Panc1 (cell line): ENCODE measurements at regions not wholly inside any gene's neighbourhood (a gene's known extent, or its start where the extent isn't known, plus 50 kb on each side); places are given as distances from the start of the nearest gene placed in this dataset.

ENCODE experiments used
- ATAC-seq: fragments of 200-7000 bp; cut with Tn5 transposase; 2 replicates; pipeline ENCODE4 v1.9.1; 2020; ENCODE audit warnings: mild to moderate bottlenecking, moderate library complexity
- BruUV-seq: library from RNA; stranded (reverse); fragments of 400-500 nt; replicated peaks from 2 replicates; lab custom pipeline; 2021; lab: Mats Ljungman, UMichigan
- CTCF ChIA-PET: fragments of 300-600 bp; sonication (Branson Sonifier 250); formaldehyde crosslinking; loops from one replicate; lab custom pipeline; 2022; ENCODE audit warnings: antibody characterized with exemption; lab: Charles Lee
- POLR2A ChIA-PET: fragments of 300-600 bp; sonication (Branson Sonifier 250); formaldehyde crosslinking; loops from one replicate; lab custom pipeline; 2022; ENCODE audit warnings: antibody characterized with exemption; lab: Charles Lee
- DNase-seq: peaks from one replicate; pipeline ENCODE4 v3.0.0-alpha.2; 2010; ENCODE audit warnings: low read depth, low spot score
- H3K27ac ChIP-seq: 2 replicates; pipeline ENCODE4 v1.5.1; 2011; ENCODE audit warnings: mild to moderate bottlenecking, low read length, inconsistent platforms
- H3K27me3 ChIP-seq: fragments of 200-500 bp; sonication (Bioruptor generic); 2 replicates; pipeline ENCODE4 v1.6.0; 2014; ENCODE audit warnings: low read length, inconsistent platforms; ENCODE audit not compliant: control insufficient read depth, insufficient read depth
- H3K36me3 ChIP-seq: fragments of 200-500 bp; sonication (Bioruptor generic); 2 replicates; pipeline ENCODE4 v1.5.1; 2014; ENCODE audit warnings: inconsistent platforms, mild to moderate bottlenecking, low read length, moderate library complexity; ENCODE audit not compliant: control insufficient read depth, insufficient read depth
- H3K4me1 ChIP-seq: 2 replicates; pipeline ENCODE4 v1.5.1; 2011; ENCODE audit warnings: inconsistent platforms, mild to moderate bottlenecking, low read length, moderate library complexity; ENCODE audit not compliant: control insufficient read depth, insufficient read depth
- H3K4me3 ChIP-seq, 2 experiments: 2 replicates each; pipeline ENCODE4 v1.5.1; 2011 to 2012; ENCODE audit warnings: low read depth in 2 of 2, low read length in 2 of 2, mild to moderate bottlenecking in 2 of 2, inconsistent platforms in 1 of 2, moderate library complexity in 1 of 2
- H3K9me3 ChIP-seq: fragments of 200-500 bp; sonication (Bioruptor generic); 2 replicates; pipeline ENCODE4 v1.5.1; 2014; ENCODE audit warnings: low read depth, mild to moderate bottlenecking, inconsistent platforms, low read length, moderate library complexity; ENCODE audit not compliant: control insufficient read depth, insufficient read depth
- POLR2AphosphoS5 ChIP-seq: IDR thresholded peaks from 2 replicates; pipeline ENCODE4 v1.6.1; 2012; ENCODE audit warnings: mild to moderate bottlenecking, low read depth, low read length, moderate library complexity
- SIN3A ChIP-seq: IDR thresholded peaks from 2 replicates; pipeline ENCODE4 v1.6.1; 2012; ENCODE audit warnings: low read depth, mild to moderate bottlenecking, low read length, moderate library complexity, borderline replicate concordance; ENCODE audit not compliant: insufficient read depth
- TCF7L2 ChIP-seq: IDR thresholded peaks from 2 replicates; pipeline ENCODE4 v1.6.1; 2011; ENCODE audit warnings: mild to moderate bottlenecking, low read depth, low read length, inconsistent platforms
- in situ Hi-C: cut with HindIII; loops from 2 replicates; pipeline ENCODE4 v1.10.0; 2016; ENCODE audit warnings: low sequenced_read_pairs, low pct_unique_long_range_greater_than_20kb
- intact Hi-C: fragments of 100-400 bp; cut with micrococcal nuclease; formaldehyde crosslinking; loops from one replicate; pipeline ENCODE4 v1.10.0; 2022; ENCODE audit not compliant: unreplicated experiment
- TF ChIP-seq, protein P1 (sequence below), 2 experiments: IDR thresholded peaks; 2 replicates each; pipeline ENCODE4 v1.6.1; 2011 to 2012; ENCODE audit warnings: low read depth in 2 of 2, control low read depth in 1 of 2, low read length in 1 of 2, mild to moderate bottlenecking in 1 of 2, moderate library complexity in 1 of 2; ENCODE audit not compliant: insufficient read depth in 1 of 2
- TF ChIP-seq, protein P2 (sequence below): fragments of 450-650 bp; IDR thresholded peaks from 2 replicates; pipeline ENCODE4 v1.5.1; 2017; ENCODE audit warnings: mild to moderate bottlenecking

DNA sequence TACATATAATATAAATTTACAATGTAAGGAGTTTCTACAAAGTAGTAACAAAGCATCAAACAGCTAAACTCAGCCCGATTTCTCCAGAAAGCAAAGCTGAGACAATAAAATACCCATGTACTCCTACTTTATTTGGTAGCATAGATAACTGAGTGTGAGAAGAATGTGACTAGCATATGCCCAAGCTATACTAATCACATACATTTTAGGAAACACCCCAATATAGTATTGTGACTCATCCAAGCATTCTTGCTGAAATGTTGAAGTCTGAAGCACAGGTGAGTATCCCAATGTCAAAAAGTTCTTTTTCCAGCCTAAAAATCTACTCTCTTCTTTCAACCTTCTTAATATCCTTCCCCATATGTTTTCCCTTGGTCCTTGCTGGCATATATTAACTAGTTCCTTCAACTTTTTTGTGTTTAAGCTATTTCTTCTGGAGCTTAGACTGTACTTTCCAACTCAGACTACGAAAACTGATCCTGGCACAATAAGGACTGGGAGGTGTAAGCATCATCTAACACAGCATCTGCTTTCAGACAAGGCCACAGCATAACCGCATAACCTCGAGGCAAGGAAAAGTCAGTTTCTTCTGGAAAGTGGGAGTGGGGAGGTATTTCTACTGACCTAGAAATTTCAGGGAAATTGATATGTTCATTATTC lies 163.0 kb upstream of the RNPC3 start:
- Histone ChIP-seq H3K27me3 (no peaks in the 10 kb centered on the region), H3K36me3 (no peaks in the 10 kb centered on the region), H3K4me1 (no peaks in the 10 kb centered on the region), H3K27ac (no peak overlapping the region), H3K9me3 (no peaks in the 10 kb centered on the region), H3K4me3 (no peak overlapping the region)
- in situ Hi-C loops (no loop called here), intact Hi-C loops (no loop called here)
- TF ChIP-seq, protein P1, sequence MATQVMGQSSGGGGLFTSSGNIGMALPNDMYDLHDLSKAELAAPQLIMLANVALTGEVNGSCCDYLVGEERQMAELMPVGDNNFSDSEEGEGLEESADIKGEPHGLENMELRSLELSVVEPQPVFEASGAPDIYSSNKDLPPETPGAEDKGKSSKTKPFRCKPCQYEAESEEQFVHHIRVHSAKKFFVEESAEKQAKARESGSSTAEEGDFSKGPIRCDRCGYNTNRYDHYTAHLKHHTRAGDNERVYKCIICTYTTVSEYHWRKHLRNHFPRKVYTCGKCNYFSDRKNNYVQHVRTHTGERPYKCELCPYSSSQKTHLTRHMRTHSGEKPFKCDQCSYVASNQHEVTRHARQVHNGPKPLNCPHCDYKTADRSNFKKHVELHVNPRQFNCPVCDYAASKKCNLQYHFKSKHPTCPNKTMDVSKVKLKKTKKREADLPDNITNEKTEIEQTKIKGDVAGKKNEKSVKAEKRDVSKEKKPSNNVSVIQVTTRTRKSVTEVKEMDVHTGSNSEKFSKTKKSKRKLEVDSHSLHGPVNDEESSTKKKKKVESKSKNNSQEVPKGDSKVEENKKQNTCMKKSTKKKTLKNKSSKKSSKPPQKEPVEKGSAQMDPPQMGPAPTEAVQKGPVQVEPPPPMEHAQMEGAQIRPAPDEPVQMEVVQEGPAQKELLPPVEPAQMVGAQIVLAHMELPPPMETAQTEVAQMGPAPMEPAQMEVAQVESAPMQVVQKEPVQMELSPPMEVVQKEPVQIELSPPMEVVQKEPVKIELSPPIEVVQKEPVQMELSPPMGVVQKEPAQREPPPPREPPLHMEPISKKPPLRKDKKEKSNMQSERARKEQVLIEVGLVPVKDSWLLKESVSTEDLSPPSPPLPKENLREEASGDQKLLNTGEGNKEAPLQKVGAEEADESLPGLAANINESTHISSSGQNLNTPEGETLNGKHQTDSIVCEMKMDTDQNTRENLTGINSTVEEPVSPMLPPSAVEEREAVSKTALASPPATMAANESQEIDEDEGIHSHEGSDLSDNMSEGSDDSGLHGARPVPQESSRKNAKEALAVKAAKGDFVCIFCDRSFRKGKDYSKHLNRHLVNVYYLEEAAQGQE (IDR thresholded peaks at IDR 0.05; ENCODE audit: insufficient read depth in 1 of 2, low read depth in 2 of 2, low read length in 1 of 2): no peak
- no peak for TF ChIP-seq POLR2AphosphoS5
- TF ChIP-seq, protein P2, sequence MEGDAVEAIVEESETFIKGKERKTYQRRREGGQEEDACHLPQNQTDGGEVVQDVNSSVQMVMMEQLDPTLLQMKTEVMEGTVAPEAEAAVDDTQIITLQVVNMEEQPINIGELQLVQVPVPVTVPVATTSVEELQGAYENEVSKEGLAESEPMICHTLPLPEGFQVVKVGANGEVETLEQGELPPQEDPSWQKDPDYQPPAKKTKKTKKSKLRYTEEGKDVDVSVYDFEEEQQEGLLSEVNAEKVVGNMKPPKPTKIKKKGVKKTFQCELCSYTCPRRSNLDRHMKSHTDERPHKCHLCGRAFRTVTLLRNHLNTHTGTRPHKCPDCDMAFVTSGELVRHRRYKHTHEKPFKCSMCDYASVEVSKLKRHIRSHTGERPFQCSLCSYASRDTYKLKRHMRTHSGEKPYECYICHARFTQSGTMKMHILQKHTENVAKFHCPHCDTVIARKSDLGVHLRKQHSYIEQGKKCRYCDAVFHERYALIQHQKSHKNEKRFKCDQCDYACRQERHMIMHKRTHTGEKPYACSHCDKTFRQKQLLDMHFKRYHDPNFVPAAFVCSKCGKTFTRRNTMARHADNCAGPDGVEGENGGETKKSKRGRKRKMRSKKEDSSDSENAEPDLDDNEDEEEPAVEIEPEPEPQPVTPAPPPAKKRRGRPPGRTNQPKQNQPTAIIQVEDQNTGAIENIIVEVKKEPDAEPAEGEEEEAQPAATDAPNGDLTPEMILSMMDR: no peak
- TF ChIP-seq TCF7L2: no peak
- no peak for TF ChIP-seq SIN3A
- ATAC-seq: no peak
- ChIA-PET CTCF (no interaction called here), POLR2A (no interaction called here)
- no peak for DNase-seq
- BruUV-seq: no TSS peak

DNA sequence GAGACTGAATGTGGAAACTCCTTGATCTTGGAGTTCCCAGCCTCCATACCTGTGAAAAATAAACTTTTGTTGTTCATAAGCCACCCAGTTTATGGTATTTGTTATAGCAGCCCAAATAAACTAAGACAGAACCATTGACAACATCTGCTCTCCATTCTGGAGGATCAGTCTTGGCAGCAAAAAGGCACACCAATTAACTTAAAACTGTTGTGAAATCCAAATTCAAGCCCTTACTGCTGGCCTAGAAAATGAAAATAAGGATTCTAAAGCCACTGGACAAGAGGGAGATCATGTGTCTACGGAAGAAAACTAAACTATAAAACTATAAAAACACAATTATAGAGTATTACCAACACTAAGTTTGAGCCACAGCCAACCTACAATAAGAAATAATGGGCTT lies 172.1 kb upstream of the RNPC3 start:
- H3K9me3 ChIP-seq: no peaks in the 10 kb centered on the region
- H3K4me3 ChIP-seq: no peak overlapping the region
- H3K27ac ChIP-seq: no peak overlapping the region
- DNase-seq: no peak
- TF ChIP-seq SIN3A: no peak
- TF ChIP-seq POLR2AphosphoS5: no peak
- no peak for TF ChIP-seq TCF7L2
- TF ChIP-seq, protein P2: no peak
- CTCF ChIA-PET: no interaction called here
- POLR2A ChIA-PET: no interaction called here
- H3K36me3 ChIP-seq: no peaks in the 10 kb centered on the region
- no peak for ATAC-seq
- no peaks in the 10 kb centered on the region for H3K27me3 ChIP-seq
- intact Hi-C loops (no loop called here), in situ Hi-C loops (no loop called here)
- no TSS peak for BruUV-seq
- no peaks in the 10 kb centered on the region for H3K4me1 ChIP-seq
